ENCODE measurements at regions not wholly inside any gene's neighbourhood (a gene's known extent, or its start where the extent isn't known, plus 50 kb on each side); places are given as distances from the start of the nearest gene placed in this dataset.

DNA sequence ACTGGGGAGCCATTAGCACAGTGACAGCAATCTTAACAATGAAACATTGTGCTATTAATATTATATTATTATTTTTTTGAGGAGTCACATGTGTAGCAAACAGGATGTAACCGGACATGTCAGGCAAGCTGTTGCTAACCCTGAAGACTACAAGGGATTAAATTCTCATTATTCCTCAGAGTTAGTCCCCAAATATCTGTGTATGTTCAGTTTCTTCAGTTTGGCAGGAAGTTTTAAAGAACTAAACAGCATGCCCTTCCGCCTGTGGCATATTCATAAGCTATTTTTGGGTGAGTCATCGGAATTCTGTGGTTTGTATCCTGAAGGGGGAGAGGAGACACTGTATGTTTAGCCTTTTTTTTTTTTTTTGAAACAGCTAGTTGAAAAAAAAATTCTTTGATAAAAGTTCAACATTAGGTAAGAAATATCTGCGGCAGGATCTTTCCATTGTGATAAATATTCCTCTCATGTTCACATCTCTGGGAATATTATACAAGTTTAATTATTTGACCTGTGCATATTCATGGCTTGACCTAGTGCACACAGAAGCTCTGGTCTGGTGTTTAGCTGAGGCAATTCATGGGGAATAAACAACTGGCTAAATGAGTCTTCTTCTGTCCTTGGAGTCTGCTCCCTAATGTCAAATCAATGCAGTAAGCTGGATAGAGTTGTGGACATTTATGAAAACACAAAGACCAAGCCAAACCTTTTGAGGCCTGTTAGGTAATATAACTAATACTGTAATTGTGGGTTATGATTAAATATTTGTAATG is 202.7 kb upstream of the CDKN2B start:
- Histone ChIP-seq H3K4me1 (no peaks in the 10 kb centered on the region), H3K9me3 (no peaks in the 10 kb centered on the region), H3K27me3 (ENCODE audit: insufficient read depth in 3 of 3, low read length in 2 of 3) (no peaks in the 10 kb centered on the region), H3K36me3 (ENCODE audit: insufficient read depth in 1 of 2, low read depth in 1 of 2) (no peaks in the 10 kb centered on the region), H3K27ac (no peak overlapping the region), H3K4me3 (no peak overlapping the region)
- WGBS, 3 donors: 46 to 50% (median 50%) methylated on average over 4 of the region's 4 CpGs
- ATAC-seq: no peak
- TF ChIP-seq, protein P1, sequence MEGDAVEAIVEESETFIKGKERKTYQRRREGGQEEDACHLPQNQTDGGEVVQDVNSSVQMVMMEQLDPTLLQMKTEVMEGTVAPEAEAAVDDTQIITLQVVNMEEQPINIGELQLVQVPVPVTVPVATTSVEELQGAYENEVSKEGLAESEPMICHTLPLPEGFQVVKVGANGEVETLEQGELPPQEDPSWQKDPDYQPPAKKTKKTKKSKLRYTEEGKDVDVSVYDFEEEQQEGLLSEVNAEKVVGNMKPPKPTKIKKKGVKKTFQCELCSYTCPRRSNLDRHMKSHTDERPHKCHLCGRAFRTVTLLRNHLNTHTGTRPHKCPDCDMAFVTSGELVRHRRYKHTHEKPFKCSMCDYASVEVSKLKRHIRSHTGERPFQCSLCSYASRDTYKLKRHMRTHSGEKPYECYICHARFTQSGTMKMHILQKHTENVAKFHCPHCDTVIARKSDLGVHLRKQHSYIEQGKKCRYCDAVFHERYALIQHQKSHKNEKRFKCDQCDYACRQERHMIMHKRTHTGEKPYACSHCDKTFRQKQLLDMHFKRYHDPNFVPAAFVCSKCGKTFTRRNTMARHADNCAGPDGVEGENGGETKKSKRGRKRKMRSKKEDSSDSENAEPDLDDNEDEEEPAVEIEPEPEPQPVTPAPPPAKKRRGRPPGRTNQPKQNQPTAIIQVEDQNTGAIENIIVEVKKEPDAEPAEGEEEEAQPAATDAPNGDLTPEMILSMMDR (IDR thresholded peaks at IDR 0.05): no peak
- no peak for DNase-seq
- intact Hi-C loops (cut with DNase I): no loop called here

GRCh38 chr9:22214021-22214420 is 204.9 kb upstream of the CDKN2B start:
- H3K36me3 ChIP-seq (ENCODE audit: insufficient read depth in 1 of 2, low read depth in 1 of 2): no peaks in the 10 kb centered on the region
- H3K4me3 ChIP-seq: no peak overlapping the region
- TF ChIP-seq, protein P1 (IDR thresholded peaks at IDR 0.05): no peak
- ATAC-seq (no peak), DNase-seq (no peak)
- H3K4me1 ChIP-seq: no peaks in the 10 kb centered on the region
- H3K27ac ChIP-seq: no peak overlapping the region
- 93 to 97% (median 96%) methylated on average over 3 of the region's 3 CpGs for WGBS, 3 donors
- intact Hi-C loops (cut with DNase I): no loop called here
- H3K27me3 ChIP-seq (ENCODE audit: insufficient read depth in 3 of 3, low read length in 2 of 3): no peaks in the 10 kb centered on the region
- H3K9me3 ChIP-seq: no peaks in the 10 kb centered on the region

- TF ChIP-seq, protein P1 (IDR thresholded peaks at IDR 0.05): no peak
- WGBS, 3 donors: 62 to 84% (median 72%) methylated on average over 2 of the region's 2 CpGs
- Histone ChIP-seq H3K4me1 (no peaks in the 10 kb centered on the region), H3K36me3 (ENCODE audit: insufficient read depth in 1 of 2, low read depth in 1 of 2) (no peaks in the 10 kb centered on the region), H3K9me3 (no peaks in the 10 kb centered on the region), H3K27me3 (ENCODE audit: insufficient read depth in 3 of 3, low read length in 2 of 3) (no peaks in the 10 kb centered on the region), H3K27ac (no peak overlapping the region), H3K4me3 (no peak overlapping the region)
- DNase-seq (no peak), ATAC-seq (no peak)
- intact Hi-C loops (cut with DNase I): no loop called here
Measured at GRCh38 chr9:22214497-22215031, 205.5 kb upstream of the CDKN2B start.

GRCh38 chr9:22215521-22215920 is 206.4 kb upstream of the CDKN2B start:
- DNase-seq: no peak
- H3K4me1 ChIP-seq: no peaks in the 10 kb centered on the region
- H3K27ac ChIP-seq: no peak overlapping the region
- TF ChIP-seq, protein P1 (IDR thresholded peaks at IDR 0.05): no peak
- H3K9me3 ChIP-seq: no peaks in the 10 kb centered on the region
- H3K36me3 ChIP-seq (ENCODE audit: insufficient read depth in 1 of 2, low read depth in 1 of 2): no peaks in the 10 kb centered on the region
- intact Hi-C loops (cut with DNase I): no loop called here
- H3K4me3 ChIP-seq: no peak overlapping the region
- H3K27me3 ChIP-seq (ENCODE audit: insufficient read depth in 3 of 3, low read length in 2 of 3): no peaks in the 10 kb centered on the region
- WGBS, 3 donors: 53 to 61% (median 57%) methylated on average over 3 of the region's 3 CpGs
- no peak for ATAC-seq

All from psoas muscle (tissue), 7 donors.